Peyer's patch (tissue), 4 donors: ENCODE measurements at regions not wholly inside any gene's neighbourhood (a gene's known extent, or its start where the extent isn't known, plus 50 kb on each side); places are given as distances from the start of the nearest gene placed in this dataset.

ENCODE experiments used
- CTCF ChIP-seq, 6 experiments: fragments of 450-650 bp in 4 of 6; fragments of 200-600 bp in 2 of 6; sonication (generic) in 1 of 6; IDR thresholded peaks; one replicate each; pipeline ENCODE4 v1.5.1; 2017 to 2019; ENCODE audit warnings: antibody characterized with exemption in 6 of 6, mild to moderate bottlenecking in 3 of 6, moderate library complexity in 1 of 6
- POLR2A ChIP-seq, 2 donors: fragments of 450-650 bp; IDR thresholded peaks; one replicate each; pipeline ENCODE4 v1.5.1; 2017; ENCODE audit warnings: antibody characterized with exemption in 2 of 2, mild to moderate bottlenecking in 2 of 2, moderate library complexity in 2 of 2

GRCh38 chr1:68331117-68331865 is 99.0 kb upstream of the WLS start:
- TF ChIP-seq CTCF (IDR thresholded peaks at IDR 0.05) (no peak), POLR2A (IDR thresholded peaks at IDR 0.05) (no peak)
